ENCODE measurements at regions not wholly inside any gene's neighbourhood (a gene's known extent, or its start where the extent isn't known, plus 50 kb on each side); places are given as distances from the start of the nearest gene placed in this dataset.

- TF ChIP-seq EP300 (IDR thresholded peaks at IDR 0.05) (no peak), CTCF (IDR thresholded peaks at IDR 0.05) (no peak), POLR2A (IDR thresholded peaks at IDR 0.05) (no peak)
- DNase-seq (ENCODE audit: low spot score in 2 of 2): no peak
- Histone ChIP-seq H3K4me1 (no peaks in the 10 kb centered on the region), H3K27me3 (no peaks in the 10 kb centered on the region), H3K9me3 (no peaks in the 10 kb centered on the region), H3K36me3 (no peaks in the 10 kb centered on the region), H3K27ac (no peak overlapping the region), H3K4me3 (no peak overlapping the region)
- 89 to 93% methylated on average over 2 of the region's 2 CpGs for WGBS, 2 donors
These were observed 193.1 kb downstream of the SIM1 start for GRCh38 chr6:100271625-100272024.

- no peak overlapping the region for H3K27ac ChIP-seq
- WGBS, 2 donors: 93 to 94% methylated on average over 5 of the region's 5 CpGs
- H3K9me3 ChIP-seq: no peaks in the 10 kb centered on the region
These were observed 193.5 kb downstream of the SIM1 start for GRCh38 chr6:100271202-100271601.

GRCh38 chr6:100269189-100269588 is 195.5 kb downstream of the SIM1 start:
- H3K36me3 ChIP-seq: no peaks in the 10 kb centered on the region
- WGBS, 2 donors: 33% methylated on average over 2 of the region's 2 CpGs
- TF ChIP-seq POLR2A (IDR thresholded peaks at IDR 0.05) (no peak), CTCF (IDR thresholded peaks at IDR 0.05) (no peak), EP300 (IDR thresholded peaks at IDR 0.05) (no peak)

More at GRCh38 chr6:100271202-100271601, 193.5 kb downstream of the SIM1 start:
- no peaks in the 10 kb centered on the region for H3K4me1 ChIP-seq
- DNase-seq (ENCODE audit: low spot score in 2 of 2): no peak
- no peak overlapping the region for H3K4me3 ChIP-seq
- H3K27me3 ChIP-seq: no peaks in the 10 kb centered on the region
- no peak for TF ChIP-seq CTCF (IDR thresholded peaks at IDR 0.05)
- no peaks in the 10 kb centered on the region for H3K36me3 ChIP-seq

GRCh38 chr6:100268326-100268725 is 196.4 kb downstream of the SIM1 start:
- no peaks in the 10 kb centered on the region for H3K4me1 ChIP-seq
- H3K4me3 ChIP-seq: no peak overlapping the region
- H3K9me3 ChIP-seq: no peaks in the 10 kb centered on the region
- 88 to 92% methylated on average over 4 of the region's 4 CpGs for WGBS, 2 donors
- no peaks in the 10 kb centered on the region for H3K36me3 ChIP-seq
- no peak overlapping the region for H3K27ac ChIP-seq
- DNase-seq (ENCODE audit: low spot score in 2 of 2): no peak
- TF ChIP-seq POLR2A (IDR thresholded peaks at IDR 0.05) (no peak), EP300 (IDR thresholded peaks at IDR 0.05) (no peak), CTCF (IDR thresholded peaks at IDR 0.05) (no peak)
- no peaks in the 10 kb centered on the region for H3K27me3 ChIP-seq

More at GRCh38 chr6:100269189-100269588, 195.5 kb downstream of the SIM1 start:
- Histone ChIP-seq H3K27ac (no peak overlapping the region), H3K4me3 (no peak overlapping the region), H3K4me1 (no peaks in the 10 kb centered on the region), H3K27me3 (no peaks in the 10 kb centered on the region), H3K9me3 (no peaks in the 10 kb centered on the region)
- no peak for DNase-seq (ENCODE audit: low spot score in 2 of 2)

GRCh38 chr6:100267721-100268123 is 197.0 kb downstream of the SIM1 start:
- 43 to 57% methylated on average over 1 of the region's 1 CpG for WGBS, 2 donors
- H3K27ac ChIP-seq: no peak overlapping the region
- TF ChIP-seq CTCF (IDR thresholded peaks at IDR 0.05) (no peak), POLR2A (IDR thresholded peaks at IDR 0.05) (no peak)
- H3K27me3 ChIP-seq: no peaks in the 10 kb centered on the region
- no peak for DNase-seq (ENCODE audit: low spot score in 2 of 2)
- no peaks in the 10 kb centered on the region for H3K36me3 ChIP-seq
- no peaks in the 10 kb centered on the region for H3K4me1 ChIP-seq
- H3K4me3 ChIP-seq: no peak overlapping the region
- no peaks in the 10 kb centered on the region for H3K9me3 ChIP-seq

All from tibial nerve (tissue), 4 donors.